H1 (cell line): ENCODE measurements at regions not wholly inside any gene's neighbourhood (a gene's known extent, or its start where the extent isn't known, plus 50 kb on each side); places are given as distances from the start of the nearest gene placed in this dataset.

Source experiments
- POLR2A ChIP-seq, 2 experiments: IDR thresholded peaks; 1 replicate in 1 of 2; 2 replicates in 1 of 2; pipeline ENCODE4 v1.6.1; 2011; ENCODE audit warnings: low read depth in 2 of 2, low read length in 2 of 2, mild to moderate bottlenecking in 2 of 2; ENCODE audit errors: control extremely low read depth in 1 of 2
- SRF ChIP-seq: IDR thresholded peaks from 2 replicates; pipeline ENCODE4 v1.6.1; 2011; ENCODE audit warnings: mild to moderate bottlenecking, low read depth, low read length, moderate library complexity

GRCh38 chr7:153413540-153414287 is 638.5 kb upstream of the DPP6 start:
- TF ChIP-seq SRF: no peak
- TF ChIP-seq POLR2A (IDR thresholded peaks at IDR 0.05; ENCODE audit: control extremely low read depth in 1 of 2, low read depth in 2 of 2, low read length in 2 of 2): no peak
